Hepatic stellate cell (primary cell): ENCODE measurements at regions not wholly inside any gene's neighbourhood (a gene's known extent, or its start where the extent isn't known, plus 50 kb on each side); places are given as distances from the start of the nearest gene placed in this dataset.
"Not testable (repeated sequence)": the region's sequence is repeated elsewhere in the genome, so short reads cannot be mapped to it uniquely, and the experiment has no call there.

Experiments
- DNase-seq: peaks from one replicate; pipeline ENCODE4 v3.0.0; 2011; ENCODE audit warnings: low spot score

DNA sequence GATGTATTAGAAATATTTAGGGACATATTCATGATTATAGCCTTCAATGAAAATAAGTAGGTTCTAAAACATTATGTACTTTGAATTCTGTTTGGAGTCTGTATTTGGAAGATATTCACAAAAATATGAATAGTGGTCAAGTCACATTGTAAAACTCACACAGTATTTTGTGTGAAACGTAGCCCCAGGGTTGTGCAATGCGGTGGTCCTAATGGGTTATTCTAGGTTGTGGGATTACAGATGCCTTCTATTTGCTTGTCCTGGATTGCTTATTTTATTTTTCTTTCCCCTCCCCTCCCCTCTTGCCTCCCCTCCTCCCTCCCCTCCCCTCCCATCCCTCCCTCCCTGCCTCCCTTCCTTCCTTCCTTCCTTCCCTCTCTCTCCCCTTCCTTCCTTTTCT is 93.7 kb upstream of the THUMPD2 start:
- no peak for DNase-seq

DNA sequence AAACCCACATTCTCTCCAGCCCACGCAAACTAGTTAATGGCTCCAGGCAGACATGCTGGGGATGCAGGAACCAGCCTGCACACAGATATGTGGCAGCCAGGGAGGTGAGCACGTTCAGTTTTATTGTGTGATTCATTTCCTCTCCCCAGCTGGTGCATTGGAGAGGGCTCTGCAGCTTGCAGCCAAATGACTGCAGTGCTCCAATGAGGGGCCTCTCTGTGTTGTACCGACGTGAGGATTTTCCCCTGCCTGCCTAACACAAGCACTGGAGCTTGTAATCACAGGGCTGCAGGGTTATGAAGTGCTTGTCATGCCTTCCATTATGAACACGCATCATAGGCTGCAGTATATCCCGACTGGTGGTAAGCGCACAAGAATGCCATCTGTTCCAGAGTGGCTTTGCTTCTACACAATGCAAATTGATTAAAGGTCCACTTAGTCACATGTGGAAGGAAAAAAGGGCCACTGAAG is 92.3 kb upstream of the THUMPD2 start:
- DNase-seq, result no peak

DNA sequence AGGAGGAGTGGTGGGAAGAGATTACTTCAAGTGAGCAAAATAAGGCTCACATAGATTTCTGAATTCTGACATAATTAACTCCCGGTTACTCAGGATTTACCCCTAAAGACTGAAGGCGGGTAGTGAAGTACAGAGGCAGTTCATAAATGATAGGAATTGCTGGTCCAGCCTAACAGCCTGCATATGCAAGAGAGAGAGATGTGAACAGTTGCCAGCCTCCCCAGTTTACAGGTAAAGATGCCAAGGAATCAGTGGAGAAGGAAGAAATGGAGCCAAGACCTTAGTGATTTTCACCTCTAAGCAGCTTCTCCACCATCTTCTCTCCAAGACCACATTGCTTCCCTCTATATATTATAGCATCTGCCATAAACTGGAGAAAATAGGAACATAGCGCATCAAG is 91.8 kb upstream of the THUMPD2 start:
- DNase-seq, result no peak

DNA sequence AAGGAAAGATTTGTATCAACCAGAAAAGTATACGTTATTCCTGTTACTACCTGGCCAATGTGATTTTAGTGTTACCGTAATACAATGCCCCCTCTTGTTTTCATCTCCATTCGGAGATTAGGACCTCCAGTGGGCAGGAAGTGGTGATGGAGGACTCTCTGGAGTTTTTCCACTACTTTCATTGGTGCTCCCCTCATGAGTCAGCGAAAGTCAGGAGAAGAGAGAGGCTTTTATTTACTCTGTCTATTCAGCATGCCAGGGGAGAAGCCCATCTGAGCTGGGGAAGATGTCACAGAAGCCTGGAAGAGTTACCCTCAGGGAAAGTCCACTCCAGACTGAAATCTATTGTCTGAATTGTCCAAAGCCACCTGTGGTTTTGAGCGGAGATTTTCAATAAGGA is 88.2 kb upstream of the THUMPD2 start:
- no peak for DNase-seq

DNA sequence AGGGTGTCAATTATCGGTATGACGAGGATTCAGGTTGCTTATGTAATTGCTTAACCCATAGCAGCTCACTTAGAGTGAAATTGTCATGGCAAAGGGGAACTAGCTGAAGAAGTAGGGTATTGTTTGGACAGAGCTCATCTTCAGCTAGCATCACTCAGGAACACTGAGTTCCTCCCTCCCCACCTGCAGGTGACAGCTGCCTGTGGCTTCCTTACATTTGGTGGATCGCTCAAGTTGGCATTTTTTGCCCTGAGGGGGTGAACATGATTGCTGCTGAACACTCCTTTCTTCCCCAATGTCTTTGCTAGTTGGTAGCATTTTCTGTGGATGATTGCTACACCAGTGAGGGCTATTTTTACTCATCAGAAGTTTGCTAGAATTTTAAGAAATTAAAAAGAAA is 86.7 kb upstream of the THUMPD2 start:
- DNase-seq, result no peak

DNA sequence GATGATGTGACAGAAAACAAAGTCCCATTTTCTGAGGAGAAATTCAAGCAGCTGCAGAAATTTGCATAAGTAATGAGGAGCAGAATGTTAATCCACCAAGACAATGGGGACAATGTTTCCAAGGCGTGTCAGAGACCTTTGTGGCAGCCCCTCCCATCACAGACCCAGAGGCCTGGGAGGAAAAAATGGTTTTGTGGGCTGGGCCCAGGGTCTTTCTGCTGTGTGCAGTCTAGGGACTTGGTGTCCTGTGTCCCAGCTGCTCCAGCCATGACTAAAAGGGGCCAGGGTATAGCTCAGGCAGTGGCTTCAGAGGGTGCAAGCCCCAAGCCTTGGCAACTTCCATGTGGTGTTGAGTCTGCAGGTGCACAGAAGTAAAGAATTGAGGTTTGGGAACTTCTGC is 84.6 kb upstream of the THUMPD2 start:
- DNase-seq, result not testable (repeated sequence)

GRCh38 chr2:39860538-39860937 is 81.5 kb upstream of the THUMPD2 start:
- DNase-seq, result no peak

DNA sequence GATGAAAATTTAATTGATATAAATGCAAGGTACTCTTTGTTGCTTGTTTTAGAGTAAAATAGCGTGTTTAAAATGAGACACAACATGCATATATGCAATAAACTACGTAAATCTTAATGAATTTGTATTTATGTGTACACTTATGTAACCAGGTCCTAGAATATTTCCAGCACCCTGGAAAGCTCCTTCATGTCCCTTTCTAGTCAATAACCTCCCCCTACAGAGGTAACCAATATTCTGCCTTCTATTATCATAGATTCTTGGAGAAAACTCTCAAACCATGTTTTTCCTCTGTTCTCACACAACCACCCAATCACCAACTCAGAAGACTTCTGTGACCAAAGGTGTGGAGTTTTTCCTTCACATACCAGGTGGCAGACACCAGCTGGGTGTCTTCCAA is 79.6 kb upstream of the THUMPD2 start:
- no peak for DNase-seq

GRCh38 chr2:39855856-39856255 is 76.8 kb upstream of the THUMPD2 start:
- no peak for DNase-seq

DNA sequence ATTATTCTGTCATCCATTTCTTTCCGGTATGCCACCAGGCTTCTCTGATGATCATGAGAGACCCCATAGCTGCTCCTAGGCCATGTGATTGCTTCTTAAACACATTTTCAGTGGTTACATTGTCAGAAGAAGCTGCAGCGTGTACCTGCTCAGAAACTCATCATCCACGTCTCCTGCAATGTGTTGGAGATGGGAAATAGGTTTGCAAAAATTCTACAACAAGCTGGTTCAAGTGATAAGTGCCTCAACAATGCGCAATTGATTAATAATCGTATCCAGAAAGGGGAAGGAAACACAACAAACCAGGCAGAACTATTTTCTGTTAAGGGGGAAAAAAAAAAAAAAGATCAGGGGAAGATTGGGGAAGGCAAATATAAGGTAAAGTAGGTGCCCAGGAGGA is 75.7 kb upstream of the THUMPD2 start:
- no peak for DNase-seq

DNA sequence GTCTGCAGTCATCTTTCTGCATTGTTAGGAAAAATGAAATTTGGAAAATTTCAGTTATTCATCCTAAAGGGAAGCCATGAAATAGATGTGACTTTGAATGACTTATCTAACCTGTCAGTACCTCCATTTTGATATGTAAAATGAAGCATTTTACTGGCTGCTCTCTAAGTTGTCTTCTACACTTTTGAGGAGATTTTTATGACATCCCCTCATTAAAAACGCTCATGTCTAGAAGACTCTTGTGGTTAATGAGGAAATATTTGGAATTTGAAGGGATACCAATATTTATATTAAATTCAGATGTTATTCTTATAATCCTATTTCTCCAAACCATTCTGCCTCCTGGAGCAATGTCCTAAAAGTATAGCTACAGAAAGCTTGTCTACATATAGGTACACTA is 73.8 kb upstream of the THUMPD2 start:
- no peak for DNase-seq

GRCh38 chr2:39851651-39852110 is 72.6 kb upstream of the THUMPD2 start:
- DNase-seq, result no peak

DNA sequence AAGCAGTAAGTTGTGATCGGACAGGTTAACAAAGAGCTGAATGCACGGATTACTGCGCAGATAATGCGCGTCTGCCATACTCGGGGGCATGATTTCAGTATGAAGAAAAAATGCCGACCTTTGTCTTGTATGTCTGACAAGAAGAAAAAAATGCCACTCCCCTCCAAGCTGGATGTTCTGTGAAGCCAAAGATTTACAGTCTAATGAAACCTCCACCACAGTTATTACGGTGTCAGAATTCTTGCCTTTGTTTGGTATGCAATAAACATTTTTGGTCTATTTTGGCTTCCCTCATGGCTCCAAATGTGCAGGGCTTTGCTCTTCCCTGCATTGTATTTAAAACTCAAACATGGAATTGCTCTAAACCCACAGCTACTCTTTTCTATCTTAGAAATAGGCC is 72.2 kb upstream of the THUMPD2 start:
- no peak for DNase-seq

GRCh38 chr2:39849982-39850526 is 71.0 kb upstream of the THUMPD2 start:
- no peak for DNase-seq

DNA sequence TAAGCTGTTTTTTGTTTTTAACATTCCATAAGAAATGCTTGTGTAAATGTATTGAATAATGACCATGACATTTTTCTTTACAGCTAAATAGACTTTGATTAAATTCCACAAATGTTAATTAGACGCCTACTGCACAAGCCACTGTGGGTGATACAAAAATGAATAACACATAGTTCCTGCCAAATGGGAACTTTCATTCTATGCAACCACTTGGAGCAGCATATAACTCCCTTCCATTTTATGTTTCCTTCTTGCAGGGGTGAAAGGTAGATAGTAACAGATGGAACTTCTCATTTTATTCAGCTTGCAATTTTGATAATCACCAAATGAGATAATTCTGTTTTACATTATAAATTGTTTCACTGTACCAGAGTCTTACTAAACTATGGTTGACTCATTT is 70.0 kb upstream of the THUMPD2 start:
- DNase-seq, result no peak

- no peak for DNase-seq
Observed at GRCh38 chr2:39845460-39846146, 66.5 kb upstream of the THUMPD2 start.

DNA sequence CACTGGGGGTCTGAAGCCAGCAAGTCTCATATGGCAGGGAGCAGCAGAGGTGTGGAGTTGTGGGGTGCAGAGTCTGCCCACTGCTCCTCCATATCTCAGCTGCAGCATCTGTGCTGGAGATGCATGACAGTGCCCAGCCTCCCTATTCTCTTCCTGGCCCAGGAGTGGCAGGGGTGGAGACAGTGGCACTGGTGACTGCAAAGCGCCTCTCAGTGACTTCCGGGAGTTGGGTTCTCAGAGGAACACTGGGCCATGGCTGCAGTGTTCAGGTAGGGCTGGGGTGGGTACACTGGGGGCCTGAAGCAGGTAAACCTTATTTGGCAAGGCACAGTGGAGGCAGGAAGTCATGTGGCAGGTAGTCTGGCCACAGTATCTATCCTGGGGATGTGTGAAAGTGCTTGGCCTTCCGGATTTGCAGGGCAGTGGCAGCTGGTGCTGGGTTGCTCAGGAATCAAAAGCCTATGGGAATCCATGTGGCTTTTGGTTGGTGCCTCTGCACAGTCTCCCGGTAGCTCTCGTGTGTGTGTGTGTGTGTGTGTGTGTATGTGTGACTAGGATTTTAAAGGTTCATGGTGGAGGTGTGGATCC is 60.3 kb upstream of the THUMPD2 start:
- no peak for DNase-seq

DNA sequence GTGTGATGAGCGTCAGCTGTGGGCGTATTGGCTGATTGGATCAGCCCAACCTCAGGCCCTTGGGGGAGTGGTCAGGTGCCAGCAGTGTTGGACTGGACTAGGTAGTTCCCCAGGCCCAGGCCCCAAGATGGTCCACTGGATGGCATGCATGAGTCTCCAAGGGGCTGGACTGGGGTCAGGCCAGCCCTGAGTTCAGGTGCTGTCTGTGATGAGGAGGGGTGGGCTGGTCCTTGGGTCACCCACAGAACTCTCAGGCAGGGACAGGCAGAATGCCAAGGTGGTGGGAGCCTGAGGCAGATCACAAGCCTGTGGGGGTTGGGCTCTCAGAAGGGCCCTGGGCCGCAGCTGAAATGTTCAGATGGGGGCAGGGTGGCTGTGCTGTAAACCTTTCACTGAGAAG is 59.5 kb upstream of the THUMPD2 start:
- DNase-seq, result no peak

- peak; percentile 18 for DNase-seq
Observed at GRCh38 chr2:39837856-39838453, 58.9 kb upstream of the THUMPD2 start.

DNA sequence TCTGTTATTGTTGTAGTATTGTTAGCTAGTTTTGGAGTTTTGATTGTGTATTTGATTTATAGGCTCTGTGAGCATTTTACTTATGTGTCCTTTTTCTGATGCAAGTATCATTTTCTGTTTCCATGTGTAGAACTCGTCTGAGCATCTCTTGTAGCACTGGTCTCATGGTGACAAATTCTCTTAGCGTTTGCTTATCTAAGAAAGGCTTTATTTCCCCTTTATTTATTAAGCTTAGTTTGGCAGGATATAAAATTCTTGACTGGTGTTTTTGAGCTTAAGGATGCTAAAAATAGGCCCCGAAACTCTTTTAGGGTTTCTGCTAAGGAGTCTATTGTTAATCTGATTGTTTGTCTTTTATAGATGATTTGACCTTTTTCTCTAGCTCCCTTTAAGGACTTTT is 57.6 kb upstream of the THUMPD2 start:
- DNase-seq, result no peak

- DNase-seq, result no peak
Observed at GRCh38 chr2:39834426-39834825, 55.4 kb upstream of the THUMPD2 start.

GRCh38 chr2:39830610-39831009 is 51.6 kb upstream of the THUMPD2 start:
- DNase-seq, result not testable (repeated sequence)
